Activated gamma-delta T cell treated with anti-CD3 and anti-CD28 coated beads, Interleukin-2, amount 50 U/mL, for 16 hours (primary cell): ENCODE measurements at regions not wholly inside any gene's neighbourhood (a gene's known extent, or its start where the extent isn't known, plus 50 kb on each side); places are given as distances from the start of the nearest gene placed in this dataset.
"Not testable (repeated sequence)": the region's sequence is repeated elsewhere in the genome, so short reads cannot be mapped to it uniquely, and the experiment has no call there.

Source experiments
- DNase-seq: peaks from one replicate; pipeline ENCODE4 v3.0.0-alpha.2; 2020; ENCODE audit warnings: low read depth

DNA sequence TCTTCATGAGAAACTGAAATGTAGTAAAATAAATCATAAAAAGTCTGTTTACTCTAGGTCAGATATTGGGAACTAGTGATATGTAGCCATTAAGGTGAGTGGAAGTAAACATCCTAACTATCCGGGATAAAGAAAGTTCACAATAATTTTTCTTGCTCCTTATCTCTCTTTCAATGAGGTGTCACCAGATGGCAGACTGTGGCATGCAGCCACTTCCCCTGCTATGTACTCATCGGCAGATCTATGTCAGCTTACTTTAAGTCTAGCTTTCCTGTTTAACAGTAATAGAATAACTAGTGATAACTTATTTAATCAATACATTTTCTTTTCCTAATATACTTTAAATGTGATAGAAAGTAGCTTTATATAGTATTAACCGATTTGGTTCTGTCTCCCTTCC, 181.9 kb downstream of the NDFIP2 start:
- no peak for DNase-seq

DNA sequence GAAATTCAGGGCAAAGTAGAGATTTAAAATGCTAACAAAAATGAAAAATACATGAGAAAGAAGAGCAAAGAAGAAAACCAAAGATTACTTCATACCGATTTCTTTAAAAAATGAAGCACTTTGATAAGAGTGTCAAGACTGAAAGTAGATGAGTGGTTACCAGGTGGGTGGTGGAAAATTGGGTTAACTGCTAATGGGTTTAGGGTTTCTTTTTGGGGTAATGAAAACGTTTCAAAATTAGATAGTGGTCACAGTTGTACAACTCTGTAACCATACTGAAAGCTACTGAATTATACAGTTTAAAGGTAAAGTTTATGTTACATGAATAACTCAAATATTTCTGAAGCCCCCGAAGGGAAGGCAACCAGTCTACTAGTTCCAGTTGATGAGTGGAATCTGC, 179.4 kb downstream of the NDFIP2 start:
- no peak for DNase-seq

DNA sequence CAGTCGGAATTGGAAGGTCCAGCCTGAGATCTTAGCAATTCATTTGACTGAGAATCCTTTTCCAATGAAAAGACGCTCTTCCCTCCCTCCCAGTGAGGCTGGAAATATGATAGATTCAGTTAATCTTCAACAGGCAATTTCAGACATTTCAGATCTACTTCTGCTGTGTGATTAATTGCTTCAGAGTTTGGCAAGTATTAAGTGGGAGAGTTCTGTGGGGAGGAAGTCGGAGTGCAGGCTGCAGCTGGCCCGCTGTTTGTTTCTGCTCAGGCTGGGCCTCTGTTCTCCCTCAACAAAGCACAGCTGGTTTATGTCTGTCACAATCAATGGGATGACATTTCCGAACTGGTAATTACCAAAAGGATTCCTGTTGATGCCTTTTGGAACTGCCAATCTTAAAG, 178.2 kb downstream of the NDFIP2 start:
- no peak for DNase-seq

DNA sequence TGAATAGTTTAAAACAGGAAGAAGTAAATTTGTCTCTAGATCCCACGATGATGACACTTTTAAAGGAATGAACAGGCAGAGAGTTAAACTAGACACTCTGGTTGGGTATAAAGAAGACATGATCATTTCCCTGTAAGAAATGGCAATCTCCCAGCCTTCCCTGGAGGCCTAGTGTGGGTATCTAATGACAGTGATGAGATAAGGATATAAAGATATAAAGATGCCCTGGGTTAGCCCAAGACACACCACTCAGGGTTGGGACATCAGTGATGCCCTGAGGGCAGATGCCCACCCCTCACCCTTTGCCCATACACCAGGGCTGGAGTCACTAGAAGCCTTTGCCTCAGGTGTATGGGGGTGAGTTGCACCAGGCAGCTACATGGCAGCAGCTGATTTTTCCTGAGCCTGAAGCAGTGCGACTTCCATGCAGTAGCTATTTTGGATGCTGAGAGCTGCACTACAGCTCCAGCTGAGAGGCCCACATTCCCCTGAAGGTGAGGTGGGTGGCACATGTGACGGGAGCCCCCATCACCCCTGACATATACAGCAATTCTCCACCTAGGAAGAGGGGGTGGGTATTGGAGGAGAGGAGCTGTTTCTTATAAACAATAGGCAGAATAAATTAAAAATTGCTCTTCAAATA, 177.5 kb downstream of the NDFIP2 start:
- DNase-seq: no peak

DNA sequence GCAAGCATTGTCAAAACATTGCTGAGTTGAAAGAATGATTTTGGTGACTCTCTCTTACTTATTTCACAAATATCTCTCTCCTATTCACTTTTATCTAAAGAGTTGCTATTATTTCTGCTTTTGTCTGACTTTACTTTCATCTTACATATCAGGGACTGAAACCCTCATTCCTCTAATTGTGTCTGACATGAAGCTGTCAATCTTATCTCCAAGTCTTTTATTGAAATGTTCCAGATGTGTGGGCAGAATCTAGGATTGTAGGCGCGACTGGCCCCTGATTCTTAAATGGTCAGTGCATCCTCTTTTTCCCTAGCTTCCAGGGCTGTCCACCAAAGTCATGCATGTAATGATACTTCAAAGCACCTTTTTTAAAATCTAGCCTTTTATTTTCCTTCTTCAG, 174.6 kb downstream of the NDFIP2 start:
- DNase-seq: no peak

DNA sequence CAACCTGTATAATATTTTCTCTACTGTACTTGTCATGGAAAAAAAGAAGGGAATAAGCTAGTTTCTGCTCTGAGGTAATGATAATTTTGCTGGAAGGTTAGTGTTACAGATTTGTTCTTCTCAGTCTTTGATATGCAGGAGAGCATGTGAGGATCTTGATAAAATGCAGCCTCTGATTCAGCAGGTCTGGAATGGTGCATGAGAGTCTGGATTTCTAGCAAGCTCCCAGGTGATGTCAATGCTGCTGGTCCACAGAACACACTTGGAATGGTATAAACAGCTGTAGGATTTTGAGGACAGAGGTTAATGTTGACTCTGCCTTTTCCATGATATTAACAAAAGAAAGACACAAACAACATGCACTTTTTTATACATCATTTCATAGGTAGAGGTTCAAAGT, 173.6 kb downstream of the NDFIP2 start:
- DNase-seq: no peak

DNA sequence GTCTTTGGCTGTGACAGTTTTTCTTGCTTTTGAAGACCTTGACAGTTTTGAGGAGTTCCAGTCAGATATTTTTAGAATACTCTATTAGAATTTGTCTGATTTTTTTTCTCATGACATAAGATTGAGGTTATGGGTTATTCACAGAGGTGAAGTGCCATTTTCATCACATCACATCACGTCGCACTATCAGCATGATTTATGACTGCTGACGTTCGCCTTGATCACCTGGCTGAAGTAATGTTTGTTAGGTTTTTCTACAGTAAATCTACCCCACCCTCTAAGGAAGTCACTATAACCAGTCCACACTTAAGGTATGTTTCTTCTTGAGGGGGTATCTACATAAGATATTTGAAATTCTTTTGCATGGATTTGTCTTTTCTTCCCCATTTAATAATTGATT, 169.7 kb downstream of the NDFIP2 start:
- DNase-seq: no peak

DNA sequence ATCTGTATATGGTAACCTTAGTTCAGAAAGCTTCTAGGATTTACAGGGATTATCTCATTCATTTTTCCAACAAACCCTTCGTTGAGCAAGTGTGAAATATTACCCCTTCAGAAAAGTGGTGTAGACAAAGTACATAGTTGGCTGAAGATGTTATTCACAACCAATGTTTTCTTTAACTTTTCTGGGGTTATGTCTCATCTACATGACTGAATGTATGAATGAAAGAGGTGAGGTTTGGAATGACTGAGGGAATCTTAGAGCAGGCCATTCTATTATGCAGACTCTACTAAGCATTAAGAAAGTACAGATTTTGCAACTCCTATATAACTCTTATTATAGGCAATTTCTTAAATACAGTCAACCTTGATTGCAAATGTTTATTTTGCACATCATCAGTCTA, 167.2 kb downstream of the NDFIP2 start:
- DNase-seq: no peak

DNA sequence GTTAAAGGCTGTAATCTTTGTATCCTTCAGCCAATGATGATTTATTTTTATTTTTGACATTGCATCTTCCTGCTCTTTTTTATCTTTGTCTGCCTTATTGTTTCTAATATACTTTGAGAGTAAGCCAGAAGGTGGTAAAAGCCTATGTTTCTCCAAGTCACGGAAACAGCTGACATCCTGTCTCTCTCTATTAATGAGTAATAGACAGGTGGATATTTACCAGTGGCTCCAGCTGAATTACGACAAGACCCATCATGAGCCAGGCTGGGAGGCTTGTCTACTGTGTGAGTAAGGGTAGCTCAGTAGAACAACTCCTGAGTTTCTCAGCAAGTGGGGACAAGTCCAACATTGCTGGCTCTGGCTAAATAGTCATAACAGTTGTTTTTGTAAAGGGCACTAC, 166.6 kb downstream of the NDFIP2 start:
- DNase-seq: no peak

DNA sequence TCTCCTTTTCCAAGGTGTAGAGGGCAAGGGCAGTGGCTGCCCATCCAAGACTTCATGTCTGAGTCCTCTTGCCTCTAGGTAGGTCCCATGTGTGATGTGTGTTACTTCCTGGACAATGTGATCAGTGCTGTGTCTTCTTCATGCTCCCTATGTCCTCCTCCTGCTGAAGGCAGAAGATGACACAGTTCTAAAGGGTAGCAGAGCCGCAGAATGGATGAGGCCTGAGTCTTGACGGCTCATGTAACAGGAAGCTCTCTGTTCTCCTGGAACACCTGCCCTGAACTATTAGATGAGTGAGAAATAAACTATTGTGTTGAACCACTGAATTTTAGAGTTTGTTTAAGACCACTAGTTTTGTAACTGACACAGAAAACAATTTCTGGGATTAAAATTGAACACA, 165.9 kb downstream of the NDFIP2 start:
- DNase-seq: no peak

DNA sequence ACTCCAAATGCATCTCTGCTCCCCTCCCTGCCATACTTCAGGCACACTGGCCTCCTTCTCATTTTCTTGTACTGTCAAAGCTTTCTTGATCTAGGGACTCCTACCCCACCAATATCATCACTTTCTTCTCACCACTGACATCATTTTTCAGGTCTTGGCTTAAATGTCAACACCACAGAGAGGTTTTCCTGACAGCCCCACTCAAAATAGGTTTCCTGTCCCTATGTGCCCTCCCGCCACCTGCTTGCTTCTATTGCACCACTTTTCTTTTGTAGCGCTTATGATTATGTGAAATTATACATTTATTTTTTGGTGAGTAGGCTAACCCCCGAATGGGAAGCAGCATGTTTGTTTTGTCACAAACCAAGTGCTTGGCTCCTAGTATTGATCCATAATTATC, 164.6 kb downstream of the NDFIP2 start:
- DNase-seq: no peak

DNA sequence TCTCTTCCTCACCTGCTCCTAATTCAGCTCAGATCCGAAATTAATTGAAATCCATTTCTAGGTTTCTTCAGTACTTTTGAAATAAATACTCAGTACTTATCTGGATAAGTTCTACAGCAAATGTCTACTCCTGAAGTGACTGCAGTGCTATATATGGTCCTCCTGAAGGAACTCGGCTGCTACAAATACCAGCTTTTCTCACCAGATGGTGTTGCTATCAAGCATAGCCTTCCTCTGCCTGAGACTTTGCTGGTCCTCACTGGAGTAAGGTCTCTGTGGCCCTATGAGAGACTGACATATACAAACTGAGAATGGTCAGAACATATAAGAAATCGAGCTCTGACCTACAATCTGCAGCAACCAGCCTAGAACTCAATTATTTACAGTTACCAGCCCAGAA, 161.6 kb downstream of the NDFIP2 start:
- DNase-seq: no peak

DNA sequence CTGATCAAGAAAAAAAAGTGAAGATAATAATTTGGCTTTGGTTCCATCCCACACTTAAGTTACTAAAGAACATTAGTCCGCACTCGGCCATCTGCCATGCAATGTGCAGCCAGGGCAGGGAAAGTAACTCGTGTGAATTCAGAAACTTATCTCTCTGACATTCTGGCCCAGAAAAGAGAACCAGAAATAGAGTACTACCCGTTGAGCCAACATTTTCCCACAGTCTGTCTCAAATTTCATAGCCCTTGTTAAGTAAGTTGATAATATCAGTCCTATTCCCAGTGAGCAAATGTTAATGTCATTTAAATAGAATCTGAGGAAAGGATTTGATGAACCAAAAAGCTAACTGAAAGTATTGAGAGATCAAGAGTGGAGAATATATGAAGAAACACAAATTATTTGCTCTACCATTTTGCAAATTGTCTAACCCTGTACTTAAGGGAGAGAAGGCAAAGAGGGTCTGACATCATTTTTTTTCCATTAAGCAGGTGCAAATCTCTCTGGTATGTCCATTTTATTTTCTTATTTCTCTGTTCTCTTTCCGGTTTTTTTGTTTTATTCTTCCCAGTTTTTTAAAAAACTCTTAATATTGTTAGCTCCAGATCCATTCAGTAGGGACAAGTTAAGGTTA, 156.3 kb downstream of the NDFIP2 start:
- DNase-seq: no peak

DNA sequence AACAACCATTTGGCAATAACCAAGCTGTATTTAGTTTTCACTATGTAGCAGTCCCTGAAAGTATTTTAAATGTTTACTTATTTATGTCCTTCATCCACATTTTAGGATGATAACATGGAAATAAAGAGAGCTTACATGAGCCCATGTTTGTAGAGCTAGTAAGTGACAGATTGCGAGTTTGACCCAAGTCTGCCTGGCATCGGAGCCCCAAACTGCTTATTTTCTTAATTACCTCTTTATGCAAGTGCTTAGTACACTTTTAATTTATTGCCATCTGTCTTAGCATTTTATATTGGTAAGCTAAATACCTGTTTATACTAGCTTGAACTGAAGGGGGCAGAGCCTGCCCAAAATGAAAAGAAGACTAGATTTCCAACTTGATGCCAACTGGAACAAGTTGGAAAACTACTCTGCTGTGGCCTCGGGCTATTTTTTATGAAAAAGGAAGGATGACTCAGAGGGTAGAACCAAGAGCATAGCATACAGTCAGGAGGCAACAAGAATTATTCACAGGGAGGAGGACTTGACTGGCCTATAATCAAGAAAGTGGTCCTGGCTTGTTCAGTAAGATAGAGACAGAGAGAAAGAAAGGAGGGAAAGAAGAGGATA, 150.2 kb downstream of the NDFIP2 start:
- DNase-seq: no peak

DNA sequence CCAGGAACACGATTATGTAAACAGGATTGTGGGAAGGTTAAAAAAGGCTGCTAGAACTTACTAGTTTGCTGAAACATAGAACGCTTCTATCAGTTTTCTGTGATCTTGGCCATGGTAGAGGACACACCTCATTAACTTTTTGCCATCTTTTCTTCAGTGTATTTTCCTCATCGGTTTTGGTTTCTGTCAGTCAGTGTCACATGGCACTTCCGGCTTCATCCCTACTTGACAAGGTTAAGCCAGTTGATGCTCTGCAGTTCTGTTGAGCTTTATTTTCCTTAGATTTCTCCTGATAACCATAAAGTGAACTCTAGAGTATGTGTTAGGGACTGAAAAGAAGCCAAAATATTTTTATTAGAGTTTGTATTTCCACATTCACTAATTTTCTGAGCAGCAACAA, 147.5 kb downstream of the NDFIP2 start:
- no peak for DNase-seq

DNA sequence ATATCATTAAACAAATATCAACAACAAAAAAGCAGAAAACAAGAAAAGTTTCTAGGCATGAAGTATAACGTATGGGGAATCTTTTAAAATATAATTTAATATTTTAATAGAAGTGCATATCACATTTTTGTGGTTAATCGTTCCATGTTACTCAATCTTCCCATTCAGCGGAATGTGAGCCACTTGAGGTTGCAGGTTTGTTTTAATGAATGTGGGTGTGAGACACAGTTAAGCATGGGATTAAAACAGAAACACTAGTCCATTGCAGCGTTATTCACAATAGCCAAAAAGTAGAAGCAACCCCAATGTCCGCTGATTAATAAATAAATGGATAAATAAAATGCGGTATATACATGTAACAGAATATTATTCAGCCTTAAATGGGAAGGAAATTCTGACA, 146.0 kb downstream of the NDFIP2 start:
- DNase-seq: no peak

DNA sequence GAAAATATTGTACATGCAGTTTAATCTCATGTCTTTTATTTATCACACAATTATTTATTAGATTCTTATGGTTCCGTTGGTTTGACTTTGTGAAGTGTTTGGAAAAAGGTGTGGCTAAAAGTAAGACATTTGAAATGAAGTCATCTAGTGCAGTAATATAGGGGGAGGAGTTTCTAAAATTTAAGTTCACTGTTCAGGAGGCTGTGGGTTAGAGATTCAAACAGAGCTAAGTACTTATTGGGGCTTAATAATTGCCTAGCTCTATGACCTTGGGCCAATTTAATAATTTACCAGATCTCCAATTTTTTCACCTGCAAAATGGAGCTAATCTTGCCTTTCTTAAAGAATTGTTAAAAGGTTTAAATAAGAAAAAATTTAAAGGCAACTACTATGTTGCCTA, 144.6 kb downstream of the NDFIP2 start:
- no peak for DNase-seq

DNA sequence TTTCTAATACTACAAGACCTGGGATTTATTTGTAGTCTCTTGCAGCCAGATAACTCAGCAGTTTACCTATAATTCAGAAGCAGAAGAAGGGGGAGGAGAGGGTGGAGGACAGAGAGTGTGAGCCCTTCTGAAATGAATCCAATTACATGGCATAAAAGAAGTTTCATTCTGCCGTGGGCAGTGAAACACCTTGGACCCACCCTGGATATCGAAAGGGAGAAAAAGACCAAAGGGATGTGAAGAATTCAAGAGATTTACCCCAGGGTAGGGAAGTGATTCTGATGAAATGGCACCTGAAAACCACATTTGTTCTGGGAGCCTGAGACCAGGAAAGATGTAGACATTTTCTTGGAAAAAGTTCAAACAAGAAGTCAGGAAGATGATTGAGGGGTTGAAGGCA, 140.9 kb downstream of the NDFIP2 start:
- DNase-seq: no peak

DNA sequence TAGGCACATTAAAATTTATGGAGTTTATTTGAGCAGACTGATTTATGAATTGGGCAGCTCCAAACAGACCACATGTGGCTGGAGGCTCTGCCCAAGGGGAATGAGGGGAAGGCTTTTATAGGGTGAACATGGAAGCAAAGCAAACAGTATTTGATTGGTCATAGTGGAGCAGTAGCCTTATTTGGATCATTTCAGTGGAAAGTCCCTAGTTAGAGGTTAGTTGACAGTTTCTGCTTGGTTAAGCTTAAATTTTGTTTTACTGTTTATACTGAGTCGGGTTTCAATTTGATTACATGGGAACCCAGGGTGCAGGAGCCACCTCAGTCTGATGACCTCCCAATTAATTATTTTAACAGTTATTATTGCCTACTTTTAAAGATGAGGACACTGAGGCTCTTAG, 140.5 kb downstream of the NDFIP2 start:
- no peak for DNase-seq

DNA sequence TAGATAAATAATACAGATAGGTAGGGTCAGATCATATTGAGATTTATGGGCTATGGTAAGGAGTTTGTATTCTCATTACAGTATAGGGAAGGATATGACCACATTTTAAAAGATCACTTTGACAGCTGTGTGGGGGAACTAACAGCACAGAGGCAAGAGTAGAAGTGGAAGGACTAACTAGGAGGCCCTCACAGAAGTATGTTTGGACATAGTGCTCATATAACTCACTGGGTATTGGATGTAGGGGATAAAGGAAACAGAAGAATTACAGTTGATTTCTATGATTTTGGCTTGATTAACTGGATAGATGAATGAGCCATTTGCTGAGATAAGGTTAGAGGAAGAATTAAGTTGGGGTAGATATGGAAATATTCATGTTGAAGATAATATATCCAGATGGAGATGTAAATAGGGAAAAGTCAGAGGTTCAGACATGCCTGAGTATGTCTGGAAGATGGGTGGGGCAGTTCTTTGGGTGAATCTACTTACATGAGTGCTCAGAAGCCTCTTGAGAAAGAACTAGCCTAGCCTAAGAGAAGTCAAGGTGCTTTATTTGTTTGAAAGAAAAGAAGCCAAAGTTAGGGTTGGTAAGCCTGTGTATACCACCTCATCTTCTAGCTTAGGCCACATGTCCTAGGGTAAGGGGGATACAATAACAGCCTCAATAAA, 133.4 kb downstream of the NDFIP2 start:
- no peak for DNase-seq

DNA sequence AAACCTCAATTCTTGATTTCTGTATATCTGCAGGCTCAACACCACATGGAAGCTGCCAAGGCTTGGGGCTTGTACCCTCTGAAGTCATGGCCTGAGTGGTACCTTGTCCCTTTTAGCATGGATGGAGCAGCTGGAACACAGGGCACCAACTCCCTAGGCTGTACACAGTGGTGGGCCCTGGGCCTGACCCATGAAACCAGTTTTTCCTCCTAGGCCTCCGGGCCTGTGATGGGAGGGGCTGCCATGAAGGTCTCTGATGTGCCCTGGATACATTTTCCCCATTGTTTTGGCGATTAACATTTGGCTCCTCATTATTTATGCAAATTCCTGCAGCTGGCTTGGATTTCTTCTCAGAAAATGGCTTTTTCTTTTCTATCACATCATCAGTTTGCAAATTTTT, 131.6 kb downstream of the NDFIP2 start:
- no peak for DNase-seq

DNA sequence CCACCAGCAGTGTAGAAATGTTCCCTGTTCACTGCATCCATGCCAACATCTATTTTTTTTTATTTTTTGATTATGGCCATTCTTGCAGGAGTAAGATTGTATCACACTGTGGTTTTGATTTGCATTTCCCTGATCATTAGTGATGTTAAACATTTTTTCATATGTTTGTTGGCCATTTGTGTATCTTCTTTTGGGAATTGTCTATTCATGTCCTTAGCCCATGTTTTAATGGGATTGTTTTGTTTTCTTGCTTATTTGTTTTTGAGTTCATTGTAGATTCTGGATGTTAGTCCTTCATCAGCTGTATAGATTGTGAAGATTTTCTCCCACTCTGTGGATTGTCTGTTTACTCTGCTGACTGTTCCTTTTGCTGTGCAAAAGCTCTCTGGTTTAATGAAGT, 126.9 kb downstream of the NDFIP2 start:
- DNase-seq: not testable (repeated sequence)
